ENCODE measurements at regions not wholly inside any gene's neighbourhood (a gene's known extent, or its start where the extent isn't known, plus 50 kb on each side); places are given as distances from the start of the nearest gene placed in this dataset.

DNA sequence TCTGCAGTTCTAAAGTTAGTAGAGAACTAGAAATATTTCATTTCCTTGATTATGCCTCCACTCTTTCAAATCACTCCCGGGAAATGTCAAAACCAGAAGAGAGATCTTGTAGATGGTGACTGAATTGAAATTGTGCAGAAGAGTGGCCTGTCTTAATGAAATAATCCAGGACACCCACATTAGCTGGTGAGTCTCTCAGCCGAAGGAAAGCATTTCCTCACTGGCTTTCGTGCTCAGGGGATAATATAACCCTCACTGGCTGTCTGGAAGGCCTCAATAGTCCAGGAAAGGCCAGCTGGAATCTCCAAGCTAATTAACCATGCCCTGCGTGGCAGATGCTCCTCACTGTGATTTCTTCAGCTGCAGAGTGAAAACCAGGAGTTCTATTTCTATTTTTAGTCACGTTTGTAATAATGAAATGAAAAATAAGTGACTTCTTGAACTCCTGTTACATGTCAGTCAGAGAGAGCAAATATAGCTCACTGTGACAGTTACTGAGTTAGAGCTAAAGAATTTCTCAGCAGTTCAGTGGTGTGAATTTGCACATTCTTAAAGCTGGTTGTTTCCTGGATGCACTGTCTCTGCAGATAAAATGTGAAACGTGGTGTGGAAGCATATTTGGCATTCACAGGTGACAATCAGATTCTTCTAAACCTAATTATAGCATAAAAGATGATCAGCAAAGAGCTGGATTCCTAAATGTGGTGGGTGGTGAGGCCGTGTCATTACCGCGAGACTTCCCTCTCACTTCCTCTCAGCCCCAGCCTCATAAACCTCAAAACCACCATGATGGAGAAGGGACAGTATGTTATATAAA lies 211.7 kb downstream of the LMBRD1 start:
- TF ChIP-seq YY1 (IDR thresholded peaks at IDR 0.05; ENCODE audit: low read depth) = no peak
- peak; percentile 89 for TF ChIP-seq PBX3 (IDR thresholded peaks at IDR 0.05)
- TF ChIP-seq, protein P1, sequence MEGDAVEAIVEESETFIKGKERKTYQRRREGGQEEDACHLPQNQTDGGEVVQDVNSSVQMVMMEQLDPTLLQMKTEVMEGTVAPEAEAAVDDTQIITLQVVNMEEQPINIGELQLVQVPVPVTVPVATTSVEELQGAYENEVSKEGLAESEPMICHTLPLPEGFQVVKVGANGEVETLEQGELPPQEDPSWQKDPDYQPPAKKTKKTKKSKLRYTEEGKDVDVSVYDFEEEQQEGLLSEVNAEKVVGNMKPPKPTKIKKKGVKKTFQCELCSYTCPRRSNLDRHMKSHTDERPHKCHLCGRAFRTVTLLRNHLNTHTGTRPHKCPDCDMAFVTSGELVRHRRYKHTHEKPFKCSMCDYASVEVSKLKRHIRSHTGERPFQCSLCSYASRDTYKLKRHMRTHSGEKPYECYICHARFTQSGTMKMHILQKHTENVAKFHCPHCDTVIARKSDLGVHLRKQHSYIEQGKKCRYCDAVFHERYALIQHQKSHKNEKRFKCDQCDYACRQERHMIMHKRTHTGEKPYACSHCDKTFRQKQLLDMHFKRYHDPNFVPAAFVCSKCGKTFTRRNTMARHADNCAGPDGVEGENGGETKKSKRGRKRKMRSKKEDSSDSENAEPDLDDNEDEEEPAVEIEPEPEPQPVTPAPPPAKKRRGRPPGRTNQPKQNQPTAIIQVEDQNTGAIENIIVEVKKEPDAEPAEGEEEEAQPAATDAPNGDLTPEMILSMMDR (IDR thresholded peaks at IDR 0.05) = no peak
- TF ChIP-seq NFIC (IDR thresholded peaks at IDR 0.05; ENCODE audit: borderline replicate concordance) = no peak
- TF ChIP-seq JUND (IDR thresholded peaks at IDR 0.05) = peak; percentile 43; the same call in 1 of the 2 replicates
- TF ChIP-seq EP300 (IDR thresholded peaks at IDR 0.05; ENCODE audit: borderline replicate concordance in 1 of 2, low read depth in 1 of 2, low read length in 1 of 2) = peak; percentile 65 to 99
- TF ChIP-seq POLR2AphosphoS5 (IDR thresholded peaks at IDR 0.05; ENCODE audit: low read depth, low read length) = peak; percentile 92
- no peak for TF ChIP-seq RFX5 (IDR thresholded peaks at IDR 0.05; ENCODE audit: low read length)
- 0 out of 2 replicates have a peak, but pooled peaks have one; percentile 4 for TF ChIP-seq MXI1 (IDR thresholded peaks at IDR 0.05; ENCODE audit: low read depth, low read length)
- TF ChIP-seq, protein P2, sequence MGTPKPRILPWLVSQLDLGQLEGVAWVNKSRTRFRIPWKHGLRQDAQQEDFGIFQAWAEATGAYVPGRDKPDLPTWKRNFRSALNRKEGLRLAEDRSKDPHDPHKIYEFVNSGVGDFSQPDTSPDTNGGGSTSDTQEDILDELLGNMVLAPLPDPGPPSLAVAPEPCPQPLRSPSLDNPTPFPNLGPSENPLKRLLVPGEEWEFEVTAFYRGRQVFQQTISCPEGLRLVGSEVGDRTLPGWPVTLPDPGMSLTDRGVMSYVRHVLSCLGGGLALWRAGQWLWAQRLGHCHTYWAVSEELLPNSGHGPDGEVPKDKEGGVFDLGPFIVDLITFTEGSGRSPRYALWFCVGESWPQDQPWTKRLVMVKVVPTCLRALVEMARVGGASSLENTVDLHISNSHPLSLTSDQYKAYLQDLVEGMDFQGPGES (IDR thresholded peaks at IDR 0.05; ENCODE audit: low read depth, low read length) = no peak
- TF ChIP-seq, protein P3, sequence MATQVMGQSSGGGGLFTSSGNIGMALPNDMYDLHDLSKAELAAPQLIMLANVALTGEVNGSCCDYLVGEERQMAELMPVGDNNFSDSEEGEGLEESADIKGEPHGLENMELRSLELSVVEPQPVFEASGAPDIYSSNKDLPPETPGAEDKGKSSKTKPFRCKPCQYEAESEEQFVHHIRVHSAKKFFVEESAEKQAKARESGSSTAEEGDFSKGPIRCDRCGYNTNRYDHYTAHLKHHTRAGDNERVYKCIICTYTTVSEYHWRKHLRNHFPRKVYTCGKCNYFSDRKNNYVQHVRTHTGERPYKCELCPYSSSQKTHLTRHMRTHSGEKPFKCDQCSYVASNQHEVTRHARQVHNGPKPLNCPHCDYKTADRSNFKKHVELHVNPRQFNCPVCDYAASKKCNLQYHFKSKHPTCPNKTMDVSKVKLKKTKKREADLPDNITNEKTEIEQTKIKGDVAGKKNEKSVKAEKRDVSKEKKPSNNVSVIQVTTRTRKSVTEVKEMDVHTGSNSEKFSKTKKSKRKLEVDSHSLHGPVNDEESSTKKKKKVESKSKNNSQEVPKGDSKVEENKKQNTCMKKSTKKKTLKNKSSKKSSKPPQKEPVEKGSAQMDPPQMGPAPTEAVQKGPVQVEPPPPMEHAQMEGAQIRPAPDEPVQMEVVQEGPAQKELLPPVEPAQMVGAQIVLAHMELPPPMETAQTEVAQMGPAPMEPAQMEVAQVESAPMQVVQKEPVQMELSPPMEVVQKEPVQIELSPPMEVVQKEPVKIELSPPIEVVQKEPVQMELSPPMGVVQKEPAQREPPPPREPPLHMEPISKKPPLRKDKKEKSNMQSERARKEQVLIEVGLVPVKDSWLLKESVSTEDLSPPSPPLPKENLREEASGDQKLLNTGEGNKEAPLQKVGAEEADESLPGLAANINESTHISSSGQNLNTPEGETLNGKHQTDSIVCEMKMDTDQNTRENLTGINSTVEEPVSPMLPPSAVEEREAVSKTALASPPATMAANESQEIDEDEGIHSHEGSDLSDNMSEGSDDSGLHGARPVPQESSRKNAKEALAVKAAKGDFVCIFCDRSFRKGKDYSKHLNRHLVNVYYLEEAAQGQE (IDR thresholded peaks at IDR 0.05; ENCODE audit: low read depth, low read length) = no peak
- TF ChIP-seq EZH2phosphoT487 (IDR thresholded peaks at IDR 0.05; ENCODE audit: borderline replicate concordance, low read depth) = no peak
